ENCODE measurements at regions not wholly inside any gene's neighbourhood (a gene's known extent, or its start where the extent isn't known, plus 50 kb on each side); places are given as distances from the start of the nearest gene placed in this dataset.

GRCh38 chr20:22371843-22372242 is 212.5 kb downstream of the FOXA2 start:
- Histone ChIP-seq H3K36me3 (ENCODE audit: control insufficient read depth in 2 of 4, insufficient read depth in 4 of 4, low read length in 3 of 4) (no peaks in the 10 kb centered on the region), H4K8ac (ENCODE audit: extremely low read depth, insufficient read depth, low read length) (no peak overlapping the region), H3K14ac (ENCODE audit: insufficient read length) (no peak overlapping the region), H4K20me1 (replicated peaks in 1 of 2; ENCODE audit: control insufficient read depth in 1 of 2, insufficient read depth in 2 of 2, low read length in 2 of 2) (peaks cover 0 to 2% of the 10 kb centered on the region in 2 experiments), H3K9ac (replicated peaks in 1 of 4; ENCODE audit: extremely low read depth in 1 of 4, low read depth in 3 of 4, low read length in 3 of 4) (no peak overlapping the region), H3K79me2 (ENCODE audit: control insufficient read depth in 1 of 2, insufficient read depth in 2 of 2, low read length in 2 of 2) (no peaks in the 10 kb centered on the region), H2BK5ac (ENCODE audit: low read depth, low read length) (no peak overlapping the region), H2BK12ac (ENCODE audit: low read depth, low read length) (no peak overlapping the region; the same call in 1 of the 2 replicates), H3K4me2 (ENCODE audit: insufficient read depth in 1 of 2, low read depth in 2 of 2, low read length in 2 of 2) (0 out of 4 replicates have a peak overlapping the region, but pooled peaks of 1 of the 2 experiments have one; percentile 30), H3K27me3 (replicated peaks in 1 of 4; ENCODE audit: control insufficient read depth in 3 of 4, extremely low read depth in 1 of 4, insufficient read depth in 3 of 4, low read length in 3 of 4) (peaks cover 0 to 10% (median 2%) of the 10 kb centered on the region in 4 experiments; a peak in 5 of 7 replicates), H3K4me3 (ENCODE audit: extremely low read depth in 1 of 4, insufficient read depth in 2 of 4, low read depth in 3 of 4, low read length in 4 of 4) (no peak overlapping the region), H3K4me1 (replicated peaks in 1 of 4; ENCODE audit: control insufficient read depth in 3 of 4, insufficient read depth in 4 of 4, low read length in 3 of 4) (peaks cover 0 to 8% (median 1%) of the 10 kb centered on the region in 4 experiments; a peak in 2 of 7 replicates), H3K23ac (ENCODE audit: insufficient read length) (no peak overlapping the region), H3K27ac (ENCODE audit: low read depth, low read length) (no peak overlapping the region), H3K18ac (ENCODE audit: extremely low read depth, low read length) (no peak overlapping the region), H3K56ac (replicated peaks; ENCODE audit: insufficient read length, low read depth, low read length) (no peak overlapping the region), H2BK15ac (ENCODE audit: low read length) (no peak overlapping the region), H2AFZ (ENCODE audit: low read length) (no peak overlapping the region), H2AK5ac (ENCODE audit: low read depth, low read length) (no peak overlapping the region), H4K91ac (replicated peaks; ENCODE audit: insufficient read length, low read length) (no peak overlapping the region), H3K79me1 (ENCODE audit: low read depth, low read length) (no peaks in the 10 kb centered on the region), H3K4ac (replicated peaks; ENCODE audit: insufficient read length, low read depth, low read length) (no peak overlapping the region), H4K5ac (ENCODE audit: insufficient read length, low read depth, low read length) (no peak overlapping the region), H3K9me3 (ENCODE audit: insufficient read depth in 2 of 2, low read depth in 1 of 2, low read length in 1 of 2) (no peaks in the 10 kb centered on the region), H2BK120ac (replicated peaks; ENCODE audit: low read depth, low read length) (no peak overlapping the region), H3K23me2 (ENCODE audit: low read depth, low read length) (peaks cover 2% of the 10 kb centered on the region; the same call in 1 of the 2 replicates), H2BK20ac (ENCODE audit: low read length) (no peak overlapping the region)
- DNase-seq (ENCODE audit: low read depth in 1 of 2, low spot score in 2 of 2) (no peak), FAIRE-seq (peak; percentile 19)
- WGBS, 2 experiments (ENCODE audit: extremely low coverage in 1 of 2, insufficient coverage in 1 of 2, insufficient read length in 1 of 2, insufficient replicate concordance in 2 of 2, low coverage in 1 of 2, low lambda C conversion rate in 2 of 2, missing lambda C conversion rate in 1 of 2) = 55% methylated on average over 5 of the region's 5 CpGs; no CpG with 5 or more reads in 1 of the 2 experiments
- POLR2A ChIA-PET (ENCODE audit: partially characterized antibody) = no interaction called here
- TF ChIP-seq YY1 (IDR thresholded peaks at IDR 0.05; ENCODE audit: low read depth, low read length) = no peak
- TF ChIP-seq SP1 (IDR thresholded peaks at IDR 0.05; ENCODE audit: low read depth, low read length) = no peak
- TF ChIP-seq SIRT6 (IDR thresholded peaks at IDR 0.05; ENCODE audit: low read length) = no peak
- no peak for TF ChIP-seq ASH2L (IDR thresholded peaks at IDR 0.05; ENCODE audit: low read length)
- TF ChIP-seq JUN (IDR thresholded peaks at IDR 0.05; ENCODE audit: low read depth, low read length) = no peak
- TF ChIP-seq BACH1 (IDR thresholded peaks at IDR 0.05; ENCODE audit: low read length) = no peak
- TF ChIP-seq SIN3A (conservative IDR thresholded peaks at IDR 0.05 in 1 of 2, IDR thresholded peaks at IDR 0.05 in 1 of 2; ENCODE audit: low read depth in 1 of 2, low read length in 2 of 2) = no peak
- no peak for TF ChIP-seq RFX5 (IDR thresholded peaks at IDR 0.05; ENCODE audit: borderline replicate concordance, low read depth, low read length)
- no peak for TF ChIP-seq GABPA (IDR thresholded peaks at IDR 0.05; ENCODE audit: borderline replicate concordance, insufficient read depth, low read length)
- no peak for TF ChIP-seq ZNF274 (IDR thresholded peaks at IDR 0.05; ENCODE audit: borderline replicate concordance, extremely low read depth, low read length)
- TF ChIP-seq, protein P1, sequence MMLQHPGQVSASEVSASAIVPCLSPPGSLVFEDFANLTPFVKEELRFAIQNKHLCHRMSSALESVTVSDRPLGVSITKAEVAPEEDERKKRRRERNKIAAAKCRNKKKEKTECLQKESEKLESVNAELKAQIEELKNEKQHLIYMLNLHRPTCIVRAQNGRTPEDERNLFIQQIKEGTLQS (IDR thresholded peaks at IDR 0.05; ENCODE audit: insufficient read depth, low read depth, low read length) = no peak
- TF ChIP-seq CHD2 (IDR thresholded peaks at IDR 0.05; ENCODE audit: low read length) = no peak
- no peak for TF ChIP-seq POLR2AphosphoS5 (IDR thresholded peaks at IDR 0.05; ENCODE audit: low read depth, low read length)
- TF ChIP-seq MAX (IDR thresholded peaks at IDR 0.05) = no peak
- CTCF ChIA-PET (ENCODE audit: partially characterized antibody) = interaction anchor here (0.8 to 2.0 kb wide), 4 partner anchors 25 to 215 kb away, joined by 3 to 10 read pairs (median 6); no protein-coding TSS in a partner anchor

Data from H1 (cell line).